HepG2 (cell line): ENCODE measurements at regions not wholly inside any gene's neighbourhood (a gene's known extent, or its start where the extent isn't known, plus 50 kb on each side); places are given as distances from the start of the nearest gene placed in this dataset.

Experiments used
- ATAC-seq: fragments of 200-7000 bp; cut with Tn5 transposase; 3 replicates; pipeline ENCODE4 v1.9.1; 2020; ENCODE audit warnings: mild to moderate bottlenecking, moderate library complexity
- BruUV-seq: library from RNA; stranded (reverse); fragments of 400-500 nt; replicated peaks from 2 replicates; lab custom pipeline; 2021; lab: Mats Ljungman, UMichigan
- CTCF ChIA-PET: fragments of 300-600 bp; formaldehyde crosslinking; extraction: SDS; loops from one replicate; lab custom pipeline; 2021; ENCODE audit warnings: low total read pairs, inconsistent platforms, low intra/inter-chr PET ratio; lab: Yijun Ruan, JAX
- POLR2A ChIA-PET: fragments of 350-600 bp; sonication (Branson Sonifier 250); formaldehyde crosslinking; loops from one replicate; lab custom pipeline; 2020; ENCODE audit warnings: antibody characterized with exemption, inconsistent platforms; lab: Yijun Ruan, JAX
- DNase-seq: peaks from one replicate; pipeline ENCODE4 v3.0.0-alpha.2; 2015; ENCODE audit warnings: low spot score
- FAIRE-seq: peaks from 3 replicates; lab custom pipeline; 2011; peaks lifted over from hg19 to GRCh38; lab: Jason Lieb, UNC
- H2AFZ ChIP-seq: one replicate; pipeline ENCODE4 v1.6.1; 2011; ENCODE audit warnings: low read length, inconsistent platforms
- H3K27ac ChIP-seq: fragments of 300-600 bp; 3 replicates; pipeline ENCODE4 v1.8.0; 2011; ENCODE audit warnings: mixed run types, mild to moderate bottlenecking, mixed read lengths, low read length, inconsistent platforms; ENCODE audit not compliant: insufficient read depth; ENCODE audit errors: extremely low read length
- H3K27me3 ChIP-seq, 2 experiments: fragments of 200-600 bp in 1 of 2; 2 replicates in 1 of 2; 3 replicates in 1 of 2; pipeline versions ENCODE4 v1.6.0 to v1.8.0; 2011; ENCODE audit warnings: low read length in 2 of 2, mild to moderate bottlenecking in 2 of 2, moderate library complexity in 2 of 2, inconsistent platforms in 1 of 2; ENCODE audit not compliant: insufficient read depth in 2 of 2, control insufficient read depth in 1 of 2
- H3K36me3 ChIP-seq, 2 experiments: fragments of 200-600 bp in 1 of 2; replicated peaks in 1 of 2; 2 replicates in 1 of 2; 3 replicates in 1 of 2; pipeline versions ENCODE4 v1.5.1 to v1.8.0; 2011; ENCODE audit warnings: low read length in 2 of 2, inconsistent platforms in 1 of 2; ENCODE audit not compliant: insufficient read depth in 2 of 2, control insufficient read depth in 1 of 2
- H3K4me1 ChIP-seq: 2 replicates; pipeline ENCODE4 v1.5.1; 2012; ENCODE audit warnings: low read length, inconsistent platforms; ENCODE audit not compliant: insufficient read depth
- H3K4me2 ChIP-seq: 2 replicates; pipeline ENCODE4 v1.6.0; 2011; ENCODE audit warnings: low read depth, low read length, inconsistent platforms
- H3K4me3 ChIP-seq, 3 experiments: fragments of 200-600 bp in 1 of 3; sonication (generic), shearing (Covaris generic) in 1 of 3; replicated peaks in 1 of 3; 2 replicates each; pipeline ENCODE4 v1.5.1; 2011 to 2016; ENCODE audit warnings: low read length in 3 of 3, inconsistent platforms in 2 of 3, low read depth in 2 of 3, mild to moderate bottlenecking in 2 of 3, control low read depth in 1 of 3, mixed read lengths in 1 of 3; ENCODE audit not compliant: insufficient read depth in 1 of 3
- H3K79me2 ChIP-seq: one replicate; pipeline ENCODE4 v1.6.1; 2011; ENCODE audit warnings: low read length, inconsistent platforms; ENCODE audit not compliant: insufficient read depth
- H3K9ac ChIP-seq: 2 replicates; pipeline ENCODE4 v1.6.0; 2011; ENCODE audit warnings: mild to moderate bottlenecking, low read depth, low read length, inconsistent platforms; ENCODE audit not compliant: insufficient read depth
- H3K9me3 ChIP-seq: 2 replicates; pipeline ENCODE4 v1.5.1; 2012; ENCODE audit warnings: mild to moderate bottlenecking, low read length
- H4K20me1 ChIP-seq: 2 replicates; pipeline ENCODE4 v1.6.0; 2011; ENCODE audit warnings: inconsistent platforms, mild to moderate bottlenecking, low read length, moderate library complexity; ENCODE audit not compliant: insufficient read depth
- HNF4G ChIP-seq, 2 experiments: sonication (generic) in 1 of 2; formaldehyde crosslinking in 1 of 2; IDR thresholded peaks; 2 replicates each; pipeline versions ENCODE4 v1.4.0 to v1.6.1; 2011 to 2020; ENCODE audit warnings: borderline replicate concordance in 2 of 2, low read depth in 2 of 2, mild to moderate bottlenecking in 2 of 2, low read length in 1 of 2, missing genetic modification reagents in 1 of 2, moderate library complexity in 1 of 2
- JUNB ChIP-seq: sonication (generic); formaldehyde crosslinking; IDR thresholded peaks from 2 replicates; pipeline ENCODE4 v1.8.0; 2022; ENCODE audit warnings: missing genetic modification reagents, mild to moderate bottlenecking, borderline replicate concordance
- LCORL ChIP-seq, 2 experiments: fragments of 450-650 bp in 1 of 2; sonication (generic) in 1 of 2; formaldehyde crosslinking in 1 of 2; IDR thresholded peaks; 2 replicates each; pipeline versions ENCODE4 v1.5.0 to v1.6.1; 2017 to 2020; ENCODE audit warnings: antibody characterized with exemption in 1 of 2, missing genetic modification reagents in 1 of 2
- NRL ChIP-seq: sonication (generic); formaldehyde crosslinking; IDR thresholded peaks from 2 replicates; pipeline ENCODE4 v1.5.0; 2020; ENCODE audit warnings: missing genetic modification reagents, mild to moderate bottlenecking, moderate library complexity, borderline replicate concordance
- PHF8 ChIP-seq: sonication (generic); formaldehyde crosslinking; IDR thresholded peaks from 2 replicates; pipeline ENCODE4 v1.5.0; 2020; ENCODE audit warnings: missing genetic modification reagents
- SIX4 ChIP-seq: sonication (generic); formaldehyde crosslinking; IDR thresholded peaks from 2 replicates; pipeline ENCODE4 v1.4.0; 2020; ENCODE audit warnings: missing genetic modification reagents
- U2AF1 ChIP-seq: fragments of 200-400 bp; formaldehyde crosslinking; optimal IDR thresholded peaks from 2 replicates; pipeline ENCODE3; 2017; ENCODE audit warnings: mild to moderate bottlenecking, low read depth, low read length
- ZC3H13 ChIP-seq: sonication (generic); formaldehyde crosslinking; IDR thresholded peaks from 2 replicates; pipeline ENCODE4 v1.8.1; 2023; ENCODE audit warnings: mild to moderate bottlenecking, missing genetic modification reagents, moderate library complexity
- ZFP37 ChIP-seq: sonication (generic); formaldehyde crosslinking; IDR thresholded peaks from 2 replicates; pipeline ENCODE4 v1.4.0; 2020; ENCODE audit warnings: missing genetic modification reagents, borderline replicate concordance
- ZNF20 ChIP-seq: sonication (generic); formaldehyde crosslinking; IDR thresholded peaks from 2 replicates; pipeline ENCODE4 v1.4.0; 2020; ENCODE audit warnings: mild to moderate bottlenecking, moderate library complexity, missing genetic modification reagents
- ZNF292 ChIP-seq: sonication (generic); formaldehyde crosslinking; IDR thresholded peaks from 2 replicates; pipeline ENCODE4 v1.8.1; 2022; ENCODE audit warnings: mild to moderate bottlenecking, low read depth, missing genetic modification reagents, borderline replicate concordance
- ZNF530 ChIP-seq: sonication (generic); formaldehyde crosslinking; IDR thresholded peaks from 2 replicates; pipeline ENCODE4 v1.5.0; 2020; ENCODE audit warnings: low read depth, mild to moderate bottlenecking, missing genetic modification reagents
- ZNF562 ChIP-seq: sonication (generic); formaldehyde crosslinking; IDR thresholded peaks from 2 replicates; pipeline ENCODE4 v1.8.0; 2022; ENCODE audit warnings: missing genetic modification reagents, borderline replicate concordance
- ZNF564 ChIP-seq: sonication (generic); formaldehyde crosslinking; IDR thresholded peaks from 2 replicates; pipeline ENCODE4 v1.8.1; 2023; ENCODE audit warnings: mild to moderate bottlenecking, missing genetic modification reagents
- ZNF567 ChIP-seq: sonication (generic); formaldehyde crosslinking; IDR thresholded peaks from 2 replicates; pipeline ENCODE4 v1.8.1; 2023; ENCODE audit warnings: mild to moderate bottlenecking, missing genetic modification reagents, borderline replicate concordance
- WGBS: methylation state at CpG from one replicate; pipeline ENCODE4 v1.1.6; 2017; ENCODE audit warnings: low lambda C conversion rate; 5-methylcytosine and 5-hydroxymethylcytosine counted together
- in situ Hi-C: cut with HindIII; loops from 2 replicates; pipeline ENCODE4 v1.10.0; 2017; ENCODE audit warnings: low pct_unique_long_range_greater_than_20kb; ENCODE audit not compliant: extremely low pct_ligation_motif_present
- intact Hi-C: fragments of 100-400 bp; cut with micrococcal nuclease; formaldehyde crosslinking; loops from one replicate; pipeline ENCODE4 v1.10.0; 2022; ENCODE audit not compliant: unreplicated experiment
- TF ChIP-seq, protein P1 (sequence below): sonication (generic); formaldehyde crosslinking; IDR thresholded peaks from 2 replicates; pipeline ENCODE4 v1.4.0; 2020; ENCODE audit warnings: mild to moderate bottlenecking, missing genetic modification reagents
- TF ChIP-seq, protein P2 (sequence below): sonication (generic); formaldehyde crosslinking; IDR thresholded peaks from 2 replicates; pipeline ENCODE4 v1.8.1; 2023; ENCODE audit warnings: missing genetic modification reagents, mild to moderate bottlenecking, borderline replicate concordance

DNA sequence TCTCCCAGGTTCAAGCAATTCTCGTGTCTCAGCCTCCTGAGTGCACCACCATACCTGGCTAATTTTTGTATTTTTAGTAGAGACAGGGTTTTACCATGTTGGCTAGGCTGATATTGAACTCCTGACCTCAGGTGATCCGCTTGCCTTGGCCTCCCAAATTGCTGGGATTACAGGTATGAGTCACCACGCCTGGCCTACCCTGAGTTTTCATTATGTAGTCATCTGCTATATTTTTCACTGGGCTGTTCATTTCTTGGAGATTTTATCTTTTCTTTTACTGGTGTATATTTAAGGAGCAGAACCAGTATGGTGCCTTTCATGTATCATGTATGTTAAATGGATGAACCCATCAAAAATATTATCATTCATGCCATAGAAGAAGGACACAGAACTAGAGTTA lies 377.0 kb upstream of the ACTBL2 start:
- in situ Hi-C loops (no loop called here), intact Hi-C loops (no loop called here)
- ChIA-PET CTCF (no interaction called here), POLR2A (no interaction called here)
- no peak for FAIRE-seq
- Histone ChIP-seq H3K4me1 (no peaks in the 10 kb centered on the region), H3K9ac (no peak overlapping the region), H2AFZ (no peak overlapping the region), H4K20me1 (no peaks in the 10 kb centered on the region), H3K36me3 (no peaks in the 10 kb centered on the region), H3K79me2 (no peaks in the 10 kb centered on the region), H3K27me3 (no peaks in the 10 kb centered on the region; a peak in 2 of 5 replicates), H3K4me3 (no peak overlapping the region), H3K4me2 (no peak overlapping the region), H3K9me3 (no peaks in the 10 kb centered on the region), H3K27ac (no peak overlapping the region)
- 3% methylated on average over 3 of the region's 3 CpGs for WGBS
- no TSS peak for BruUV-seq
- ATAC-seq = no peak
- TF ChIP-seq, protein P1, sequence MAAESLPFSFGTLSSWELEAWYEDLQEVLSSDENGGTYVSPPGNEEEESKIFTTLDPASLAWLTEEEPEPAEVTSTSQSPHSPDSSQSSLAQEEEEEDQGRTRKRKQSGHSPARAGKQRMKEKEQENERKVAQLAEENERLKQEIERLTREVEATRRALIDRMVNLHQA = no peak
- DNase-seq = no peak

DNA sequence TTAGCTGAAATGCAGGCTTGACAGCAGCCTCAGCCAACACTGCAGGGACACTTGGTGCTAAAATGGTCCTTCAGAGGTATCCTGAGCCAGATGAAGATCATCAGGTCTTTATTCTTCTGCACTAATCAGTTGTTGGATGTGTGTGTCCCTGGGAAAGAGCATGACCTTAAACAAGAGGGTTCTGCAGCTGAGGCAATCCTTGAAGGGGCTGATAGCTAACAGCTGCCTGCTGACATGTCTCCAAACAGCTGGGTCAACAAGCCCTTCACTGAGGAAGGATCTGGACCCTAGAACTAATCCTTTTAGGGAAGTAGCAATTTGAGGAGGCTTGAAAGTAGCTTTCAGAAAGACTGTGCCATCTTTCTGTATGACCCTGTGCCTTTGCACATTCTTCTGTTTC lies 376.3 kb upstream of the ACTBL2 start:
- H3K27me3 ChIP-seq = no peaks in the 10 kb centered on the region; a peak in 2 of 5 replicates
- no peaks in the 10 kb centered on the region for H3K4me1 ChIP-seq
- H3K36me3 ChIP-seq = no peaks in the 10 kb centered on the region
- BruUV-seq = no TSS peak
- ATAC-seq = no peak
- H3K27ac ChIP-seq = no peak overlapping the region
- H2AFZ ChIP-seq = no peak overlapping the region
- DNase-seq = no peak
- POLR2A ChIA-PET = no interaction called here
- intact Hi-C loops = no loop called here
- TF ChIP-seq ZFP37 (no peak), ZNF292 (CRISPR knock-in tag) (no peak), U2AF1 (no peak), ZNF530 (CRISPR knock-in tag) (no peak), HNF4G (IDR thresholded peaks at IDR 0.05; ENCODE audit: borderline replicate concordance, low read depth, low read length) (no peak), HNF4G (CRISPR knock-in tag; IDR thresholded peaks at IDR 0.05; ENCODE audit: borderline replicate concordance, low read depth) (no peak), PHF8 (CRISPR knock-in tag) (no peak), LCORL (IDR thresholded peaks at IDR 0.05) (no peak), LCORL (CRISPR knock-in tag; IDR thresholded peaks at IDR 0.05) (no peak), SIX4 (no peak), ZC3H13 (no peak), ZNF567 (CRISPR knock-in tag) (no peak), JUNB (CRISPR knock-in tag) (no peak), NRL (CRISPR knock-in tag) (no peak), ZNF564 (CRISPR knock-in tag) (no peak), ZNF20 (CRISPR knock-in tag) (no peak), ZNF562 (CRISPR knock-in tag) (no peak)
- TF ChIP-seq, protein P2, sequence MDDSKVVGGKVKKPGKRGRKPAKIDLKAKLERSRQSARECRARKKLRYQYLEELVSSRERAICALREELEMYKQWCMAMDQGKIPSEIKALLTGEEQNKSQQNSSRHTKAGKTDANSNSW = no peak
- TF ChIP-seq, all 625 proteins: peak for 0
- no peak overlapping the region for H3K4me3 ChIP-seq
- in situ Hi-C loops = no loop called here
- no peak overlapping the region for H3K4me2 ChIP-seq
- FAIRE-seq = no peak
- no peaks in the 10 kb centered on the region for H3K9me3 ChIP-seq
- no peaks in the 10 kb centered on the region for H4K20me1 ChIP-seq
- no peaks in the 10 kb centered on the region for H3K79me2 ChIP-seq
- H3K9ac ChIP-seq = no peak overlapping the region
- CTCF ChIA-PET = no interaction called here
